ENCODE measurements at regions not wholly inside any gene's neighbourhood (a gene's known extent, or its start where the extent isn't known, plus 50 kb on each side); places are given as distances from the start of the nearest gene placed in this dataset.

DNA sequence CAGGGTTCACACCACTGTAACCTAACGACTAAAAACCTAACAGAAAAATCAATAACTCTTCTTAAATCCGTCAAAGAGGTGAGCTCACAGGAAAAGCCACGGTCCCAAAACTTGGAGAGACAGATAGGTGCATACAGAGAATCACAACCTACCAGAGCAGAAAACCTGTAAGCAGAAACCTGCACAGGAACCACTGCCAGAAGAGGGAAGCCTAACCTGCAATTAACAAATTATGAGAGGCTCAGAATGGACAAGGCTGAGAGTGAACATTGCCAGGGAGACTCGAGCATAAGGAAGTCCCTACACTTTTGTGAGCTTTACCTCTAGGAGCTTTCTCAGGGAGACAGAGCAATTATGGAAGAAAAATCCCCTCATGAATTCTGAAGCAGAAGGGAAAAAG lies 156.2 kb upstream of the NETO1 start:
- DNase-seq (ENCODE audit: low read depth): no peak
- no peak overlapping the region for H3K4me3 ChIP-seq (ENCODE audit: low read depth, low read length)
- TF ChIP-seq, protein P1, sequence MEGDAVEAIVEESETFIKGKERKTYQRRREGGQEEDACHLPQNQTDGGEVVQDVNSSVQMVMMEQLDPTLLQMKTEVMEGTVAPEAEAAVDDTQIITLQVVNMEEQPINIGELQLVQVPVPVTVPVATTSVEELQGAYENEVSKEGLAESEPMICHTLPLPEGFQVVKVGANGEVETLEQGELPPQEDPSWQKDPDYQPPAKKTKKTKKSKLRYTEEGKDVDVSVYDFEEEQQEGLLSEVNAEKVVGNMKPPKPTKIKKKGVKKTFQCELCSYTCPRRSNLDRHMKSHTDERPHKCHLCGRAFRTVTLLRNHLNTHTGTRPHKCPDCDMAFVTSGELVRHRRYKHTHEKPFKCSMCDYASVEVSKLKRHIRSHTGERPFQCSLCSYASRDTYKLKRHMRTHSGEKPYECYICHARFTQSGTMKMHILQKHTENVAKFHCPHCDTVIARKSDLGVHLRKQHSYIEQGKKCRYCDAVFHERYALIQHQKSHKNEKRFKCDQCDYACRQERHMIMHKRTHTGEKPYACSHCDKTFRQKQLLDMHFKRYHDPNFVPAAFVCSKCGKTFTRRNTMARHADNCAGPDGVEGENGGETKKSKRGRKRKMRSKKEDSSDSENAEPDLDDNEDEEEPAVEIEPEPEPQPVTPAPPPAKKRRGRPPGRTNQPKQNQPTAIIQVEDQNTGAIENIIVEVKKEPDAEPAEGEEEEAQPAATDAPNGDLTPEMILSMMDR (IDR thresholded peaks at IDR 0.05; ENCODE audit: low read depth, low read length, missing control alignments): no peak

DNA sequence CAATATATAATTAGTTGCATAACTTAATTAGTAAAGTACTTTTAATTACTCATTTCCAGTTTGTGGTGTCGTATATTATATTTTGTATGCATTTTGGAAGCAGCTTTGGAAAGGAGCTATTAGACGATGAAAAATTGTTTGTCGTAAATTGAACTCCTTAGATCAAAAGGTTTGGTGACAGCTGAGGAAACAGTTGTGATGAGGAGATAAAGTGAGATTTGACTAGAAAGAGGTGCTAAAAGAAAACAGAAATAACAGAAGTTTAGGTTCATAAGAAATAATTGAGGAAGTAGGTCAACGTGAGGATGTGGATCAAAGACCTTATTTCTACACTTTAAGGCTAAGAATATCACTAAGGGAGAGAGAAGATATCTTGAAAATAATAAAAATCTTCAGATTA lies 141.9 kb upstream of the NETO1 start:
- no peak for DNase-seq (ENCODE audit: low read depth)
- TF ChIP-seq, protein P1 (IDR thresholded peaks at IDR 0.05; ENCODE audit: low read depth, low read length, missing control alignments): no peak
- H3K4me3 ChIP-seq (ENCODE audit: low read depth, low read length): no peak overlapping the region

DNA sequence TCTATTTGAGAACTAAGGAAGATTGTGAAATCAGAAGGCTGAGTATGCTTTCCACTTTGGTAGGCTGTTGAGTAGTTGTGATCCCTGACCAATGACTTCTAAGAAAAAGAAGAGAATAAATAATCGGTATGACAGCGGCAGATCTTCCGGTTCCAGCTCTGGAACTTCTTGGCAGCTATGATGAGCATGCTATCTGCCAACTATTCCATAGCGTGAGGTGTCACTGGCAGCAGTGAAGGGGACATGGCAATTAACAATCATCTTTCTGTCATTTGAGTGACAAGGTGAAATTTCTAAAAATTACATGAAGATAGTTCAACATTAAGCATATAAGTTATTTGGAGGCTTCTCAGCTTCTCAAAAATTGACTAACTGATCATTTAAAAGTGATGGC lies 140.1 kb upstream of the NETO1 start:
- TF ChIP-seq, protein P1 (IDR thresholded peaks at IDR 0.05; ENCODE audit: low read depth, low read length, missing control alignments): no peak
- H3K4me3 ChIP-seq (ENCODE audit: low read depth, low read length): no peak overlapping the region
- DNase-seq (ENCODE audit: low read depth): no peak

DNA sequence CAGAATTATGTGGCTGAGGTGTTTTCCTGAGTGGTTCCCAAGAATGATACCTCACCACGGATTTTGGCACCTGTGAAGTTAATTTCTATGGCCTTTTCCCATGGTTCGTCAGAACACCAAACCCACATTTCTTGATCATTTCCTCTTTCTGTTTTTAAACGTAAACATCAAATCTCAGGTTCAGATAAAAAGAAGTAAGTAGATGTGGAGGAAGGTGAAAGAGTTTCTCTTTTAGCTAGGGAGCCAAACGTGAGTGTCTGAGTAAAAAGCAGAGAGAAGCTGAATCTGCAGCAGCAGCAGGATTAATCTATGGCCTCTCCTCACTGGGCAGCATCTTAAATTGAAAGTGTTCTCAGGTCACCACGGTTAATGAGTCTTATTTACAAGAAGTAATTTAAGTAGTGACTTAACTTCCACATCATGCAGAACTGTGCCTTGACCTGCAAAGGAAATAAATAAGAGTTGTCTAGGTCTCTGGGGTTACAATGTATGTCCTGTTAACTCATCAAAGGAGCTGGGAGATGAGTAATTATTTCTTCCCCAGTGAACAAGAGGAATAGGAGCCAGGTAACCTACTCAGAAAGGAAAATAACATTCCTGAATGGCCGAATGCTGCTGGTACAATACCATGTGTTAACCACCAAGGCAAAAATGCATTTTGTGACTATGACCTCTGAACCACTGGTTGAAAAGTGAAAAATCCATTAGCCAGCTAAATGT lies 139.6 kb upstream of the NETO1 start:
- no peak for DNase-seq (ENCODE audit: low read depth)
- TF ChIP-seq, protein P1 (IDR thresholded peaks at IDR 0.05; ENCODE audit: low read depth, low read length, missing control alignments): no peak
- no peak overlapping the region for H3K4me3 ChIP-seq (ENCODE audit: low read depth, low read length)

DNA sequence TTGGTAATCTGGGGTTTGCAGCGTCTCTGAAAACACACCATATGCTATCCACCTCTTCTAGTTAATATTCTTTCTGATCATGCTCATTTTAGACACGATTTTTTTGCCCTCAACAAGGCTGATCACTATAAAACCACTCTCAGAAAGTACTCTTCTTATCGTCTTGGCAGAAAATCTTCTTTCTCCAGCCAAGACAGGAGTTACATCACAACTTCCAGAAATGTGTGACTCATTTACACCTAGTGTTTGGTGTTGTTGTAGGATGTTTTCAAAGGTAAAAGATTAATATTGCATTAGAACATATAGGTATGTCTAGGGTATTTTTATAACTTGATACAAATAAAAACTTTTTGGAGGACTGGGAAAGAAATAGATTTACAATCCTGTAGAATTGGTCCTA lies 138.5 kb upstream of the NETO1 start:
- DNase-seq (ENCODE audit: low read depth): no peak
- TF ChIP-seq, protein P1 (IDR thresholded peaks at IDR 0.05; ENCODE audit: low read depth, low read length, missing control alignments): no peak
- H3K4me3 ChIP-seq (ENCODE audit: low read depth, low read length): no peak overlapping the region

DNA sequence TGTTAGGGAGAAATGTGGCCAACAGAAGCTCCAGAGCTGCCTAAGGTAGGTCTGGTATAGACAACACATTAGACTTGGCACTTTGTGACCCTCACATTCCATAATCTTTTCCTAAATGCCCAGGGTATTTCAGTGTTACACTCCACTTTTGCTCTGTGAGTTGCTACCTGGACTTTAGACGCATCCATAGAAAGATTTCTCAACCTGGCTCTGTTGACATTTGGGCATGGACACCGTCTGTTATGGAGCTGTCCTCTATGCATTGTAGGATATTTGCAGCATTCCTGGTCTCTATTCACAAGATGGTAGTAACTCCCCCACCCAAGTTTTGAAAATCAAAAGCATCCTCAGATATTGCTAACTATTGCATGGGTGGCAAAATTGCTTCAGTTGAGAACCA lies 136.5 kb upstream of the NETO1 start:
- no peak for DNase-seq (ENCODE audit: low read depth)
- TF ChIP-seq, protein P1 (IDR thresholded peaks at IDR 0.05; ENCODE audit: low read depth, low read length, missing control alignments): no peak
- H3K4me3 ChIP-seq (ENCODE audit: low read depth, low read length): no peak overlapping the region

DNA sequence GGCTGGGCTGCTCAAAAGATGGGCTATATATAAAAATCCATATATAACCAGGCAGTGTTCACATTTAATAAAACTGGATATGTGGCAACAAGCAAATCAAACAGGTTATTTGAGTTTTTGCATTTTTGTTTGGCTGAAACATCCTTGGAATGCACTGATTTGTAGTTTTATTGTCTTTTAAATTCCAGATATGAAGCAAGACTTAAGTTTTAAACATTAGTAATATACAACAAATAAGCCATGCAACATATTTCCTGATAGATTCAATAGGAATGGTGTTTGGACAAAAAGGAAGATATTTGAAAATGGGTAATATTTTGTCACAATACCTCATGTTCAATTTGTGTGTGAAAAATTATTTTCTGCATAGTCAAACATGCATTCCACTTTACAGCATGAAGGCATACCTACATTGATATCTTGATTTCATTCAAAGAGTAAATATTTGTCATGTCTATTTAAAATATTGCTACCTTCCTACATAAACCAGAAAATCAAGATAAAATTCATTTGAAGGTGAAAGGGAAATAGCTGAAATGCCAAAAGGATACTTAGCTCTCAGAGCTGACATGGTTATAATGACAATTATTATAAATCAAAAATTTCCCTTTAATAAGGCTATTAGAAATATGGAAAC lies 132.3 kb upstream of the NETO1 start:
- H3K4me3 ChIP-seq (ENCODE audit: low read depth, low read length): no peak overlapping the region
- TF ChIP-seq, protein P1 (IDR thresholded peaks at IDR 0.05; ENCODE audit: low read depth, low read length, missing control alignments): no peak
- DNase-seq (ENCODE audit: low read depth): no peak

All from GM12864 (cell line).